HK-2 (cell line): ENCODE measurements at regions not wholly inside any gene's neighbourhood (a gene's known extent, or its start where the extent isn't known, plus 50 kb on each side); places are given as distances from the start of the nearest gene placed in this dataset.

Experiments
- DNase-seq: peaks from one replicate; pipeline ENCODE4 v3.0.0-alpha.2; 2018; ENCODE audit not compliant: unreplicated experiment

GRCh38 chr11:71152312-71153004 lies 99.9 kb downstream of the SHANK2 start:
- peak; percentile 2 for DNase-seq

GRCh38 chr11:71151561-71151960 lies 100.8 kb downstream of the SHANK2 start:
- DNase-seq, result no peak

- DNase-seq, result no peak
Measured at GRCh38 chr11:71150859-71151258, 101.5 kb downstream of the SHANK2 start.

- DNase-seq, result no peak
Measured at GRCh38 chr11:71148716-71149115, 103.7 kb downstream of the SHANK2 start.

- DNase-seq, result no peak
Measured at GRCh38 chr11:71147331-71147730, 105.0 kb downstream of the SHANK2 start.

- no peak for DNase-seq
Measured at GRCh38 chr11:71146846-71147245, 105.5 kb downstream of the SHANK2 start.

- no peak for DNase-seq
Measured at GRCh38 chr11:71145988-71146824, 106.2 kb downstream of the SHANK2 start.

GRCh38 chr11:71145368-71145767 lies 107.0 kb downstream of the SHANK2 start:
- DNase-seq, result no peak

GRCh38 chr11:71144736-71145135 lies 107.6 kb downstream of the SHANK2 start:
- DNase-seq, result no peak

GRCh38 chr11:71144010-71144409 lies 108.4 kb downstream of the SHANK2 start:
- no peak for DNase-seq

- no peak for DNase-seq
Measured at GRCh38 chr11:71140206-71140919, 112.0 kb downstream of the SHANK2 start.

GRCh38 chr11:71139516-71140205 lies 112.7 kb downstream of the SHANK2 start:
- no peak for DNase-seq

GRCh38 chr11:71138737-71139425 lies 113.5 kb downstream of the SHANK2 start:
- no peak for DNase-seq

GRCh38 chr11:71137376-71137775 lies 115.0 kb downstream of the SHANK2 start:
- DNase-seq, result no peak

GRCh38 chr11:71136095-71136845 lies 116.1 kb downstream of the SHANK2 start:
- no peak for DNase-seq

GRCh38 chr11:71135112-71135511 lies 117.3 kb downstream of the SHANK2 start:
- no peak for DNase-seq

GRCh38 chr11:71133946-71134345 lies 118.4 kb downstream of the SHANK2 start:
- DNase-seq, result no peak

GRCh38 chr11:71131861-71132260 lies 120.5 kb downstream of the SHANK2 start:
- no peak for DNase-seq

- DNase-seq, result no peak
Measured at GRCh38 chr11:71130106-71130505, 122.3 kb downstream of the SHANK2 start.

GRCh38 chr11:71129624-71130023 lies 122.8 kb downstream of the SHANK2 start:
- DNase-seq, result peak; percentile 28

GRCh38 chr11:71127806-71128205 lies 124.6 kb downstream of the SHANK2 start:
- no peak for DNase-seq
